ENCODE measurements at regions not wholly inside any gene's neighbourhood (a gene's known extent, or its start where the extent isn't known, plus 50 kb on each side); places are given as distances from the start of the nearest gene placed in this dataset.

GRCh38 chr22:27577574-27577969 lies 224.0 kb downstream of the MN1 start:
- no peak for TF ChIP-seq CTCF (IDR thresholded peaks at IDR 0.05; ENCODE audit: low read depth, low read length, missing control alignments)
- no peak for DNase-seq (ENCODE audit: low read depth)
- H3K4me3 ChIP-seq (ENCODE audit: low read depth, low read length), result no peak overlapping the region

DNA sequence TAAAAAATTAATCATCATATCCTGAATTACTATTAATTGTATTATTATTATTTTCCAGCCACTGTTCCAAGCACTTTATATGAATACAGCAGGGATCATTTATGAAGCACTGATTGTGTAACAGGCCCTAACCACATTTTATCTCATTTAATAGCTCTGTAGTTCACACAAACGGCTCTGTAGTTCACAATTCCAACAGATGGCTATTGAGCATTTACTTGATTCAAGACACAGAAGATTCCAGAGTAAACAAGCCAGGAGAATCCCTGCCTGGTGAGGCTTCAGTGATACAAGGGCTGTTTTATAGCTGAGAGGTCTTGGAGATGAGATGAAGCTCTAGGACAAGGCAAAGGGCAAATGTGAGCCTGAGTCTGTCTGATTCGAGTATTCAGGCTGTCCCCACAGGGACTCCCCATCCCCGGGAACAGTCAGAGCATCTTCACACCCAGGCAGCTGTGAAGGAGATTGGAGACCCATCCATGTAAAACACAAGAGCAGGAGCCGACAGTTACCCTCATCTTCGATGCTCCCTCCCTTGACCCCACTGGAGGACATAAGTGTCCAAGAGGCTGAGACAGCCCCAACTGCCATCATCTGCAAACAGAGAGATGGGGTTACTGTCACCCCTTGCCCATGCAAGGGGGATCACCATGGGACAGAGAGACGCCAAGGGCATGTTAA lies 222.5 kb downstream of the MN1 start:
- H3K4me3 ChIP-seq (ENCODE audit: low read depth, low read length), result no peak overlapping the region
- DNase-seq (ENCODE audit: low read depth), result no peak
- TF ChIP-seq CTCF (IDR thresholded peaks at IDR 0.05; ENCODE audit: low read depth, low read length, missing control alignments), result no peak

GRCh38 chr22:27580311-27580897 lies 221.2 kb downstream of the MN1 start:
- no peak overlapping the region for H3K4me3 ChIP-seq (ENCODE audit: low read depth, low read length)
- no peak for DNase-seq (ENCODE audit: low read depth)
- no peak for TF ChIP-seq CTCF (IDR thresholded peaks at IDR 0.05; ENCODE audit: low read depth, low read length, missing control alignments)

DNA sequence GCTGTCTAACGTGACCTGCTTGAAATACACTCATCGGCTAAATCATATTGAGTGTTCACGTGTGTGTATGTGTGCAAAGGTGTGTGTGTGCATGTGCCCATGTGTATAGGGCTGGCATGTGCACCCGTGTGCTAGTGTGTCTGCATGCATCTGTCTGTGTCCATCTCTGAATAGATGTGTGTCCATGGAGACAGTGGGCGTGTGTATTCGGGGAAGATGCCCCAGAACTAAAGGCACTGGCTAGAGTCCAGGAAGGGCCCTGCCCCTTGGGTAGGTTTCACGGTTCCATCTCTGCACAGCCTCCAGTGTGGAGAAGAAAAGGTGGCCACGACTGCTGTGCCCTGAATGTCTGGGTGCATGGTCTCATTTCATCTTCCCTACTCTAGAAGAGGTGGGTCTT lies 220.3 kb downstream of the MN1 start:
- DNase-seq (ENCODE audit: low read depth), result no peak

GRCh38 chr22:27581688-27582087 lies 219.9 kb downstream of the MN1 start:
- DNase-seq (ENCODE audit: low read depth), result no peak
- H3K4me3 ChIP-seq (ENCODE audit: low read depth, low read length), result no peak overlapping the region
- TF ChIP-seq CTCF (IDR thresholded peaks at IDR 0.05; ENCODE audit: low read depth, low read length, missing control alignments), result no peak

More for the DNA sequence above, 220.3 kb downstream of the MN1 start:
- no peak overlapping the region for H3K4me3 ChIP-seq (ENCODE audit: low read depth, low read length)
- no peak for TF ChIP-seq CTCF (IDR thresholded peaks at IDR 0.05; ENCODE audit: low read depth, low read length, missing control alignments)

DNA sequence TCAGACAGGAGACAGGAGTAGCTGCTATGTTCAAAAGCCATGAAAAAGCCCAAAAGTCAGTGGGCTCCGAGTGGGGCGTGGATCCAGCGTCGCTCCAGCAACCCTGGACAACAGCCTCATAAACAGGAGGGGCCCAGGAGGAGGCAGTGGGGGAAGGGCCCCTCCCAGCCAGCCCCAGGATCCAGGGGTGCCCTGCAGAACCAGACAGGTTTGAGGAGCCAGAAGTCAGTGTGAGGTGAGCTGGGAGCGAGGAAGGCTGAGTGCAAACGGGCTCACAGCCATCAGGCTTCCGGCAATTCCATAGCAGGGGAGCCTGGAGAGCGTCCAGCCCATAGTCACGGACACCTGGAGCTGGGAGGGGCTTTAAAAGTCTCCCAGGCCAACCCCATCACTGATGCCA lies 217.7 kb downstream of the MN1 start:
- DNase-seq (ENCODE audit: low read depth), result no peak
- TF ChIP-seq CTCF (IDR thresholded peaks at IDR 0.05; ENCODE audit: low read depth, low read length, missing control alignments), result no peak
- no peak overlapping the region for H3K4me3 ChIP-seq (ENCODE audit: low read depth, low read length)

- H3K4me3 ChIP-seq (ENCODE audit: low read depth, low read length), result no peak overlapping the region
- no peak for DNase-seq (ENCODE audit: low read depth)
Observed at GRCh38 chr22:27585141-27585540, 216.4 kb downstream of the MN1 start.

More at GRCh38 chr22:27585141-27585540, 216.4 kb downstream of the MN1 start:
- TF ChIP-seq CTCF (IDR thresholded peaks at IDR 0.05; ENCODE audit: low read depth, low read length, missing control alignments), result no peak
